Colon (tissue), 2 donors: ENCODE measurements at regions not wholly inside any gene's neighbourhood (a gene's known extent, or its start where the extent isn't known, plus 50 kb on each side); places are given as distances from the start of the nearest gene placed in this dataset.

Experiments used
- FAIRE-seq: peaks from 2 replicates; lab custom pipeline; 2012; peaks lifted over from hg19 to GRCh38; lab: Jason Lieb, UNC
- donor health status: control.
- donor health status: control.

GRCh38 chr1:195550071-195550862 is 1058.0 kb downstream of the KCNT2 start:
- FAIRE-seq, result no peak

- no peak for FAIRE-seq
Observed at GRCh38 chr1:195530961-195531360, 1077.3 kb downstream of the KCNT2 start.

- FAIRE-seq, result no peak
Observed at GRCh38 chr1:195529881-195530280, 1078.4 kb downstream of the KCNT2 start.

- FAIRE-seq, result no peak
Observed at GRCh38 chr1:195520757-195521156, 1087.5 kb downstream of the KCNT2 start.

GRCh38 chr1:195516036-195516435 is 1092.2 kb downstream of the KCNT2 start:
- FAIRE-seq, result no peak

GRCh38 chr1:195511501-195511900 is 1096.7 kb downstream of the KCNT2 start:
- FAIRE-seq, result no peak

- FAIRE-seq, result no peak
Observed at GRCh38 chr1:195501118-195501517, 1107.1 kb downstream of the KCNT2 start.

GRCh38 chr1:195495720-195496635 is 1112.3 kb downstream of the KCNT2 start:
- FAIRE-seq, result no peak

GRCh38 chr1:195482137-195482536 is 1126.1 kb downstream of the KCNT2 start:
- no peak for FAIRE-seq

GRCh38 chr1:195481293-195481692 is 1126.9 kb downstream of the KCNT2 start:
- no peak for FAIRE-seq

- no peak for FAIRE-seq
Observed at GRCh38 chr1:195475568-195475967, 1132.7 kb downstream of the KCNT2 start.

GRCh38 chr1:195472291-195472690 is 1135.9 kb downstream of the KCNT2 start:
- no peak for FAIRE-seq

- FAIRE-seq, result no peak
Observed at GRCh38 chr1:195466639-195467038, 1141.6 kb downstream of the KCNT2 start.

- FAIRE-seq, result no peak
Observed at GRCh38 chr1:195462646-195463045, 1145.6 kb downstream of the KCNT2 start.

- FAIRE-seq, result peak; percentile 5
Observed at GRCh38 chr1:195462152-195462551, 1146.1 kb downstream of the KCNT2 start.

GRCh38 chr1:195458365-195458764 is 1149.9 kb downstream of the KCNT2 start:
- no peak for FAIRE-seq

- FAIRE-seq, result no peak
Observed at GRCh38 chr1:195450794-195451193, 1157.4 kb downstream of the KCNT2 start.

- FAIRE-seq, result no peak
Observed at GRCh38 chr1:195439661-195440060, 1168.6 kb downstream of the KCNT2 start.

- no peak for FAIRE-seq
Observed at GRCh38 chr1:195434566-195435203, 1173.6 kb downstream of the KCNT2 start.

GRCh38 chr1:195430826-195431225 is 1177.4 kb downstream of the KCNT2 start:
- no peak for FAIRE-seq

- no peak for FAIRE-seq
Observed at GRCh38 chr1:195428927-195429326, 1179.3 kb downstream of the KCNT2 start.

- no peak for FAIRE-seq
Observed at GRCh38 chr1:195415584-195415983, 1192.7 kb downstream of the KCNT2 start.

- FAIRE-seq, result no peak
Observed at GRCh38 chr1:195394567-195394966, 1213.7 kb downstream of the KCNT2 start.
